ENCODE measurements at regions not wholly inside any gene's neighbourhood (a gene's known extent, or its start where the extent isn't known, plus 50 kb on each side); places are given as distances from the start of the nearest gene placed in this dataset.

DNA sequence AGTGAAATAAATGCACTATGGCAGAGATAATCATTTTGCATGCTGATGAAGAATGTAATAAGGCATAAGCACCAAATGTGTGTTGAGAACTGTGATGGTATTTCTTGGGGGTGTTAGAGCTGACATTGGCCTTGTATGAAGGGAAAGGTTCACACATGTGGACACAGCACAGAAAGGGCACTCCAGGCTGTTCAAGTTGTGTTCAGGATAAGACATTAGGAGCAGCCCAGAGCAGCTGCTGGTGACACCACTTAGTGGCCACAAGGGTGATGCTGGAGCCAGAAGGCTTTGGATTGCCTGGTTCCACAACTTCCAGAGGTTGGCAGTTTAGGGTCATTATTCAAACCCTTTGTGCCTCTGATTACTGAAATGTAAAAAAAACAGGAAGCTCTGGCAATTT is 155.4 kb downstream of the GOLGA6L6 start:
- no peak for TF ChIP-seq CEBPB (IDR thresholded peaks at IDR 0.05; ENCODE audit: low read depth, low read length)
- no peak for TF ChIP-seq CTCF (conservative IDR thresholded peaks at IDR 0.05; ENCODE audit: low read depth, low read length)
- TF ChIP-seq FOS (IDR thresholded peaks at IDR 0.05; ENCODE audit: low read depth, low read length) = no peak
- TF ChIP-seq RFX5 (IDR thresholded peaks at IDR 0.05; ENCODE audit: low read depth, low read length) = no peak
- TF ChIP-seq POLR2A (IDR thresholded peaks at IDR 0.05; ENCODE audit: low read depth, low read length) = no peak
- TF ChIP-seq RAD21 (IDR thresholded peaks at IDR 0.05; ENCODE audit: low read length) = no peak
- TF ChIP-seq, protein P1, sequence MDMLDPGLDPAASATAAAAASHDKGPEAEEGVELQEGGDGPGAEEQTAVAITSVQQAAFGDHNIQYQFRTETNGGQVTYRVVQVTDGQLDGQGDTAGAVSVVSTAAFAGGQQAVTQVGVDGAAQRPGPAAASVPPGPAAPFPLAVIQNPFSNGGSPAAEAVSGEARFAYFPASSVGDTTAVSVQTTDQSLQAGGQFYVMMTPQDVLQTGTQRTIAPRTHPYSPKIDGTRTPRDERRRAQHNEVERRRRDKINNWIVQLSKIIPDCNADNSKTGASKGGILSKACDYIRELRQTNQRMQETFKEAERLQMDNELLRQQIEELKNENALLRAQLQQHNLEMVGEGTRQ (IDR thresholded peaks at IDR 0.05; ENCODE audit: low read depth, low read length) = no peak
- TF ChIP-seq MXI1 (IDR thresholded peaks at IDR 0.05; ENCODE audit: borderline replicate concordance, low read depth, low read length) = no peak
- TF ChIP-seq MAZ (IDR thresholded peaks at IDR 0.05; ENCODE audit: borderline replicate concordance, low read depth, low read length) = no peak
- TF ChIP-seq SMC3 (IDR thresholded peaks at IDR 0.05; ENCODE audit: low read depth, low read length) = no peak
- TF ChIP-seq MAFK (IDR thresholded peaks at IDR 0.05; ENCODE audit: low read depth, low read length) = no peak
- no peak for TF ChIP-seq ELK1 (IDR thresholded peaks at IDR 0.05; ENCODE audit: borderline replicate concordance, low read depth, low read length)
